Naive thymus-derived CD8-positive, alpha-beta T cell (primary cell): ENCODE measurements at regions not wholly inside any gene's neighbourhood (a gene's known extent, or its start where the extent isn't known, plus 50 kb on each side); places are given as distances from the start of the nearest gene placed in this dataset.
"Not testable (repeated sequence)": the region's sequence is repeated elsewhere in the genome, so short reads cannot be mapped to it uniquely, and the experiment has no call there.

Experiments used
- ATAC-seq, 2 donors: fragments of 150-1000 bp; cut with Tn5 transposase in 1 of 2; sonication (Bioruptor Pico), chemical (Tn5 transposase) in 1 of 2; 1 replicate in 1 of 2; 2 replicates in 1 of 2; pipeline ENCODE4 v1.10.0; 2021; ENCODE audit warnings: mild to moderate bottlenecking in 2 of 2, moderate library complexity in 2 of 2
- POLR2A ChIA-PET: fragments of 350-600 bp; sonication (Branson Sonifier 250); formaldehyde crosslinking; loops from one replicate; lab custom pipeline; 2021; ENCODE audit warnings: antibody characterized with exemption; lab: Charles Lee
- DNase-seq, 10 donors: peaks; one replicate each; pipeline versions ENCODE4 v3.0.0 to v3.0.0-alpha.2; 2020 to 2022
- H3K27ac Mint-ChIP-seq, 10 donors: one replicate each; pipeline ENCODE4 v1.8.0; 2020 to 2022; ENCODE audit warnings: mild to moderate bottlenecking in 10 of 10, mixed read lengths in 10 of 10, moderate library complexity in 4 of 10, inconsistent platforms in 1 of 10
- H3K27me3 Mint-ChIP-seq, 5 donors: one replicate each; pipeline ENCODE4 v1.8.0; 2021 to 2022; ENCODE audit warnings: mixed read lengths in 5 of 5
- H3K36me3 Mint-ChIP-seq, 3 donors: one replicate each; pipeline ENCODE4 v1.8.0; 2020 to 2022; ENCODE audit warnings: mixed read lengths in 3 of 3, mild to moderate bottlenecking in 2 of 3, inconsistent platforms in 1 of 3
- H3K4me1 Mint-ChIP-seq, 4 donors: one replicate each; pipeline ENCODE4 v1.8.0; 2021 to 2022; ENCODE audit warnings: mixed read lengths in 4 of 4
- H3K4me3 Mint-ChIP-seq, 10 donors: one replicate each; pipeline ENCODE4 v1.8.0; 2020 to 2022; ENCODE audit warnings: mild to moderate bottlenecking in 10 of 10, mixed read lengths in 10 of 10, moderate library complexity in 6 of 10, inconsistent platforms in 1 of 10
- H3K9me3 Mint-ChIP-seq, 9 donors: one replicate each; pipeline ENCODE4 v1.8.0; 2020 to 2022; ENCODE audit warnings: mixed read lengths in 9 of 9, mild to moderate bottlenecking in 3 of 9, inconsistent platforms in 1 of 9, moderate library complexity in 1 of 9

DNA sequence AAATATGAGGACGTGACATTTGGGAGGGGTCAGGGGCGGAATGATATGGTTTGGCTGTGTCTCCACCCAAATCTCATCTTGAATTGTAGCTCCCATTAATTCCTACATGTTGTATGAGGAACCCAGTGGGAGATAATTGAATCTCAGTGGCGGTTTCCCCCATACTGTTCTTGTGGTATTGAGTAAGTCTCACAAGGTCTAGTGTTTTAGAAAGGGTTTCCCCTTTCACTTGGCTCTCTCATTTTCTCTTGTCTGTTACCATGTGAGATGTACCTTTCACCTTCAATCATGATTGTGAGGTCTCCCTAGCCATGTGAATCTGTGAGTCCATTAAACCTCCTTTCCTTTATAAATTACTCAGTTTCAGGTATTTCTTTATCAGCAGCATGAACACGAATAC, 663.6 kb upstream of the CHRM3 start:
- POLR2A ChIA-PET, result no interaction called here
- ATAC-seq (no peak), DNase-seq (no peak)
- H3K36me3 Mint-ChIP-seq, result no peaks in the 10 kb centered on the region
- no peaks in the 10 kb centered on the region for H3K4me1 Mint-ChIP-seq
- H3K27me3 Mint-ChIP-seq, result no peaks in the 10 kb centered on the region
- H3K9me3 Mint-ChIP-seq, result peaks cover 2 to 46% (median 11%) of the 10 kb centered on the region in 9 donors
- no peak overlapping the region for H3K27ac Mint-ChIP-seq
- H3K4me3 Mint-ChIP-seq, result no peak overlapping the region

DNA sequence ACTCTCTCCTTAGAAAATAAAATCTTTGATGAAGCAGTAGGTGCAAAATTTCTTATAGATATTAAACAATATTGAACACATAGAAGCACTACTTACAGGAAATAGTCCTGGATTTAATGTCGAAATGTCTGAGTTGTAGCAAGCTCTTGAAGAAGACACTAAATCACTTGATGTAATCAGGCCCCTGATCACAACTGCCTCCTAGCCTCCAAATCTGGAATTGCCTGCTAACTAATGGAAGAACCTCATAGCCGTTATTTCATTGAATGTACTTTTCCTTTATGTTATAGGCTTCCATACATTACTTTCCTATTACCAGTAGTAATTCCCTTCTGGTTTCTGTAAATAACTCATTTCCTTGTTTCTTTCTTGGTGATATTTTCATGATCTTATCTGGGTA, 675.7 kb upstream of the CHRM3 start:
- no peaks in the 10 kb centered on the region for H3K36me3 Mint-ChIP-seq
- no peaks in the 10 kb centered on the region for H3K27me3 Mint-ChIP-seq
- H3K9me3 Mint-ChIP-seq, result peaks cover 0 to 9% (median 6%) of the 10 kb centered on the region in 9 donors
- H3K4me1 Mint-ChIP-seq, result no peaks in the 10 kb centered on the region
- no peak overlapping the region for H3K27ac Mint-ChIP-seq
- no peak overlapping the region for H3K4me3 Mint-ChIP-seq
- DNase-seq (no peak), ATAC-seq (no peak)
- POLR2A ChIA-PET, result no interaction called here

DNA sequence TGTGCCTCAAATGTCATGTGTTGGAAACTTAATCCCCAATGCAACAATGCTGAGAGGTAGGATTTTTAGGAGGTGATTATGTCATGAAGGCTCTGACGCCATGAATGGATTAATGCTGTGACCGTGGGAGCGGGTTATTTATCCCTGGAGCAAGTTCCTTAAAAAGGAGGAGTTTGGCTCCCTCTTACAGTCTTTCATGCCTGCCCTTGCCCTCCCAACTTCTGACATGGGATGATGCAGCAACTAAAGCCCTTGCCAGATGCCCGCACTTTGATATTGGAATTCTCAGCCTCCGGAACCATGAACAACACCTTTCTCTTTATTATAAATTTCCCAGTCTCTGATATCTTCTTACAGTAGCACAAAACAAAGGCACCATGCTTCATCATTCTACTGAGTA, 685.3 kb upstream of the CHRM3 start:
- Mint-ChIP-seq H3K27ac (no peak overlapping the region), H3K36me3 (no peaks in the 10 kb centered on the region), H3K9me3 (peaks cover 0 to 18% (median 9%) of the 10 kb centered on the region in 9 donors), H3K4me3 (no peak overlapping the region), H3K27me3 (no peaks in the 10 kb centered on the region), H3K4me1 (no peaks in the 10 kb centered on the region)
- no peak for ATAC-seq
- POLR2A ChIA-PET, result no interaction called here
- no peak for DNase-seq

DNA sequence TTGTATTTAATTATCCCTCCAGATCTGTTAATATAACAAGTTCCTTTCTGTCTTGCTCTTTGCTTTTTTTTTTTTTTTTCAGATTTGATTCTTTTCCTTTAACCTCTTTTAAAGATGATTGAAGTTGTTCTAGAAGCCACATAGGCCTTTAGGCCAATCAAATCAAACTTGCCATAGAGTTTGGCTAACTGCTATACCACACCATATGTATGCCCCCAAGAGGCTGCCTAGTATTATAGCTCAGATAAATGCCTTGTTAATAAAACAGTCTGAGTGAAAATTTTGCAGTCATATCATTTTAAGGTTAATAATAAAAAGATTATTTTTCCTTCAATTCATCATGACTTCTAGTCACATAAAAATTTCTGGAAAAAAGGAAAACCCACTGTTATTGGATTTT, 696.0 kb upstream of the CHRM3 start:
- ATAC-seq, result no peak
- no peak overlapping the region for H3K27ac Mint-ChIP-seq
- POLR2A ChIA-PET, result no interaction called here
- H3K4me1 Mint-ChIP-seq, result no peaks in the 10 kb centered on the region
- no peaks in the 10 kb centered on the region for H3K27me3 Mint-ChIP-seq
- no peak overlapping the region for H3K4me3 Mint-ChIP-seq
- no peaks in the 10 kb centered on the region for H3K36me3 Mint-ChIP-seq
- H3K9me3 Mint-ChIP-seq, result peaks cover under 1 to 35% (median 12%) of the 10 kb centered on the region in 9 donors
- DNase-seq, result no peak

DNA sequence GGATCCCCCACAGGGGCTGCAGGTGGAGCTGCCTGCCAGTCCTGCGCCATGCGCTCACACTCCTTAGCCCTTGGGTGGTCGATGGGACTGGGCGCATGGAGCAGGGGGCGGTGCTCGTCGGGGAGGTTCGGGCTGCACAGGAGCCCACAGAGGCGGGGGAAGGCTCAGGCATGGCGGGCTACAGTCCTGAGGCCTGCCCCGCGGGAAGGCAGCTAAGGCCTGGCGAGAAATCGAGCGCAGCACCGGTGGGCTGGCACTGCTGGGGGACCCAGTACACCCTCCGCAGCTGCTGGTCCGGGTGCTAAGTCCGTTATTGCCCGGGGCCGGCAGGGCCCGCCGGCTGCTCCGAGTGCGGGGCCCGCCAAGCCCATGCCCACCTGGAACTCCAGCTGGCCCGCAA, 701.8 kb upstream of the CHRM3 start:
- H3K27me3 Mint-ChIP-seq, DNase-seq, ATAC-seq, POLR2A ChIA-PET, H3K4me3 Mint-ChIP-seq, H3K36me3 Mint-ChIP-seq, H3K4me1 Mint-ChIP-seq, H3K27ac Mint-ChIP-seq: not testable (repeated sequence)
- H3K9me3 Mint-ChIP-seq, result peaks cover 2 to 48% (median 13%) of the 10 kb centered on the region in 9 donors

DNA sequence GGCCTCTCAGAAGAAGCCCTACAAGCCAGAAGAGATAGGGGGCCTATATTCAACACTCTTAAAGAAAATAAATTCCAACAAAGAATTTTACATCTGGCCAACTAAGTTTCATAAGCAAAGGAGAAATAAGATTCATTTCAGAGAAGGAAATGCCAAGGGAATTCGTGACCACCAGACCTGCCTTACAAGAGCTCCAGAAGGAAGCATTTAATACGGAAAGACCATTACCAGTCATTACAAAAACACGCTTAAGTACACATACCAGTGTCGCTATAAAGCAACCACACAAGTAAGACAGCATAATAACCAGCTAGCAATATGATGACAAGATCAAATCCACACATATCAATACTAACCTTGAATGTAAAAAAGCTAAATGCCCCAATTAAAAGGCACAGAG, 704.9 kb upstream of the CHRM3 start:
- DNase-seq, result no peak
- no peaks in the 10 kb centered on the region for H3K27me3 Mint-ChIP-seq
- H3K27ac Mint-ChIP-seq, result no peak overlapping the region
- POLR2A ChIA-PET, result no interaction called here
- no peaks in the 10 kb centered on the region for H3K4me1 Mint-ChIP-seq
- no peak overlapping the region for H3K4me3 Mint-ChIP-seq
- H3K36me3 Mint-ChIP-seq, result no peaks in the 10 kb centered on the region
- no peak for ATAC-seq
- H3K9me3 Mint-ChIP-seq, result peaks cover 2 to 44% (median 10%) of the 10 kb centered on the region in 9 donors

DNA sequence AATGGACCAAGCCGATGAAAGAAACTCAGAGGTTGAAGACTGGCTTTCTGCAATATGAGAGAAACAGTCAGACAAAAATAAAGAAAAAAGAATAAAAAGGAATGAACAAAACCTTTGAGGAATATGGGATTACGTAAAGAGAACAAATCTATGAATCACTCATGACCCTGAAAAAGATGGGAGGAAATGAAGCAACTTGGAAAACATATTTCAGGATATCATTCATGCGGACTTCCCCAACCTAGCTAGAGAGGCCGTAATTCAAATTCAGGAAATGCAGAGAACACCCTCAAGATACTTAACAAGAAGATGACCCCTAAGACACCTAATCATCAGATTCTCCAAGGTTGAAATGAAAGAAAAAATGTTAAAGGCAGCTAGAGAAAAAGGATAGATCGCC, 705.3 kb upstream of the CHRM3 start:
- H3K27ac Mint-ChIP-seq, result no peak overlapping the region
- DNase-seq (no peak), ATAC-seq (no peak)
- POLR2A ChIA-PET, result no interaction called here
- H3K36me3 Mint-ChIP-seq, result no peaks in the 10 kb centered on the region
- no peaks in the 10 kb centered on the region for H3K27me3 Mint-ChIP-seq
- peaks cover 2 to 44% (median 10%) of the 10 kb centered on the region in 9 donors for H3K9me3 Mint-ChIP-seq
- no peaks in the 10 kb centered on the region for H3K4me1 Mint-ChIP-seq
- H3K4me3 Mint-ChIP-seq, result no peak overlapping the region

DNA sequence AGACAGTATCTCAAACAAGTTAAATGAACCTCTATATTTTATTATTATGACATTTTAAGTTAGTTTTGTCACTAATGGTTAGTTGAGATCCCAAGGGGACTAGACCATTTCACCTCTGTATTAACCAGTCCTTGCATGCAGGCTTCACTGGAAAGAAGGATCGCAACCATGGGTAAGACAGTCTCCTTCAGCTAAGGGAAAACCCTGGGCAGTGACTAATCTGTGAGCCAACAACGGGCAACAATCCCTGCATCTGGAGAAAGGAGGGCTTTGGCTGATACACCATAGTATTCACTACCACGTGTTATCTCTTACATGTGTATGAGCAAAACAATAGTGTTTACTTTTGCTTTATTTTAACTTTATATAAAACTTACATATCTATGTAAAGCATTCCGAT, 708.8 kb upstream of the CHRM3 start:
- Mint-ChIP-seq H3K9me3 (peaks cover 0 to 26% (median 3%) of the 10 kb centered on the region in 9 donors), H3K27me3 (no peaks in the 10 kb centered on the region), H3K4me1 (no peaks in the 10 kb centered on the region), H3K4me3 (no peak overlapping the region), H3K27ac (no peak overlapping the region), H3K36me3 (no peaks in the 10 kb centered on the region)
- DNase-seq (no peak), ATAC-seq (no peak)
- POLR2A ChIA-PET, result no interaction called here

DNA sequence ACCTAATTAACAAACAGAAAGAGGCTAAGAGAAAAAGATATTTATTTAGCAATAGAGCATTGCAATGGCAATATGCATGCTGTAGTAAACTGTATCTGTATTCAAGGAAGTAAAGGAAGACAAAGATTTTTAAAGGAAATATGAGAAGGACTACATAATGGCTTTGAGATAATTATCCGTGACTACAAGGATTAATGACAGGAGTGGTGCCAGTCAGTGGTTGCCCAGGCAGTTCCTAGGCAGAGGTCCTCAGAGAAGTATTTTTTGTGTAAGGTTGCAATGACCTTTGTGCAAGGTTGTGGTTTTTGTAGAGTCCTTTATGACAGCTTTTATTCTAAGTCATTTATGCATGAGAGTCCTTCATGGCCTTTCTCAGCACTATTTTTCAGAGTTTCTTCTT, 711.1 kb upstream of the CHRM3 start:
- no peak for ATAC-seq
- no peaks in the 10 kb centered on the region for H3K4me1 Mint-ChIP-seq
- DNase-seq, result no peak
- H3K4me3 Mint-ChIP-seq, result no peak overlapping the region
- POLR2A ChIA-PET, result no interaction called here
- H3K27me3 Mint-ChIP-seq, result no peaks in the 10 kb centered on the region
- no peak overlapping the region for H3K27ac Mint-ChIP-seq
- no peaks in the 10 kb centered on the region for H3K36me3 Mint-ChIP-seq
- H3K9me3 Mint-ChIP-seq, result peaks cover 0 to 17% (median 0%) of the 10 kb centered on the region in 9 donors

DNA sequence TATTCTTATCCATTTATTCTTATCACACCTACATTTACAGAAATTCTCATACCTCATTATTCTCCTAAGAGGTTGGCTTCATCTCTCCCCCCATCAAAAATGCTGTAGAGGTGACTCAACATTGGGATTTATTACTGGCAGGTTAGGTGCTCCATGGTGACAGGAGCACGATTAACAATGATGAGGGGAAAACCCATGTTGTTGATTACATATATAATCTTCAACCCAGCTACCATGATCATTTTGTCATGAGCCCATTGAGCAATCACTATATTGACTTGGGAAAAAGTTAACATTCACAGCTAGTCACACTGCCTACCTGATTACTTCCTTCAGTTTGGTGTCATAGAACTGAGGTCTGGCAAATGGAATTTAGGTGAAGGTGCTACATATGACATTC, 712.1 kb upstream of the CHRM3 start:
- Mint-ChIP-seq H3K9me3 (peaks cover 0 to 17% (median 0%) of the 10 kb centered on the region in 9 donors), H3K27me3 (no peaks in the 10 kb centered on the region), H3K4me1 (no peaks in the 10 kb centered on the region), H3K27ac (no peak overlapping the region), H3K36me3 (no peaks in the 10 kb centered on the region), H3K4me3 (no peak overlapping the region)
- DNase-seq, result no peak
- ATAC-seq, result no peak
- POLR2A ChIA-PET, result no interaction called here

DNA sequence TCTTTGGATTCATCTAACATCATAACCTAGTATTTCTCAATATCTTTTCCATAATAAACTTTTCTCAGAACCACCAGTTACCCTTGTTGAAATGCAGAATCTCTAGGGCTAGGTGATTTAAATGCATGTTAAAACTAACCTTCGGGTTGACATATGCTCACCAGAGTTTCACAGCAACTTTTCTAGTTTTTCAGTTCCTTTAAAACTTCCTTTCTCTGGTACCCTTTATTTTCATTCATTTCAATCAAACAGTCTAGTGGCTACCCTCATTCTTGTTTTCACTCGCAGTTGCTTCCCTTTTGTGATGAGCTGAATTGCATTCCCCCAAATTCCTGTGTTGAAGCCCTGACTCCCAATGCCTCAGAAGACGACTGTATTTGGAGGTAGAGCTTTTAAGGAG, 712.8 kb upstream of the CHRM3 start:
- Mint-ChIP-seq H3K36me3 (no peaks in the 10 kb centered on the region), H3K27ac (no peak overlapping the region), H3K4me1 (no peaks in the 10 kb centered on the region), H3K4me3 (peak overlapping the region in 1 of 10 donors; percentile 35), H3K9me3 (peaks cover 0 to 17% (median 0%) of the 10 kb centered on the region in 9 donors), H3K27me3 (no peaks in the 10 kb centered on the region)
- ATAC-seq (no peak), DNase-seq (no peak)
- POLR2A ChIA-PET, result no interaction called here

DNA sequence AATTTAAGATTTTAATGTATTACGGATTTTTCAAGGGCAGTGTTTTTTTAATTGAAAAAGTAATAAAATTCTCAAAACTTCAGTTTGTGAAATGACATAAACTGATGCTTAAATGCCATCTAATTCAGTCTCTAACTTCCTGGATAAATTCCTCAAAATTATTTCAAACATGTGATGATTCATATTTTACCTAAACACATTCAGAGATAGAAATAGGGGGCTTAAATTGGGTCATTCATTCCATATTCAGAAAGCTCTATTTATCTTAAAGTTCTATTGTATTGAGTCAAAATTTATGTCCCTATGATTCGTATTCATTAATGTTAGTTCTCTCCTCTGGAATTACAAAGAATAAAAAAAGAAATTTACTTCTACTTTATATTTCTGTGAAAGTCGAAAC, 713.6 kb upstream of the CHRM3 start:
- Mint-ChIP-seq H3K36me3 (peaks cover 0 to 4% (median 0%) of the 10 kb centered on the region in 3 donors), H3K4me3 (no peak overlapping the region), H3K27ac (no peak overlapping the region), H3K9me3 (peaks cover 0 to 17% (median 2%) of the 10 kb centered on the region in 9 donors), H3K27me3 (no peaks in the 10 kb centered on the region), H3K4me1 (no peaks in the 10 kb centered on the region)
- no peak for DNase-seq
- POLR2A ChIA-PET, result no interaction called here
- ATAC-seq, result no peak

DNA sequence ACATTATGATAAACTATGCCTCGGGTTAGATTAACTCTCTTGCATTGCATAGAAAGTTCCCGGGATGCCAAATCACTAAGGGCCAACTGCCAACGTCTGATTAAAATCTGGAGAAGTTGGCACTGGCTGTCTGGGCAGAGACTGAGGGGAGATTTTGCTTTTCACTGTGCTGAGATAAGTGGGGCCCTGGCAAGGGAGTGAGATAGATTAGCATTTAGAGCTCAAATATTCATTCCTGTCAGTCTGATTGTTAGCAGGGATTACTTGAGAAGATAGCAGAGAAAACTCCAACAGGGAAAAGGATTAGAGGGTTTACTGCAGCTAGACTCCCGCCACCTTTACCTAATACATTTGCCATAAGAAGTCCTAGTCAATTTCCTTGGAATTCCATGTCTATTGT, 714.1 kb upstream of the CHRM3 start:
- Mint-ChIP-seq H3K36me3 (peaks cover 0 to 4% (median 0%) of the 10 kb centered on the region in 3 donors), H3K27ac (no peak overlapping the region), H3K27me3 (no peaks in the 10 kb centered on the region), H3K4me1 (no peaks in the 10 kb centered on the region), H3K9me3 (peaks cover 0 to 18% (median 2%) of the 10 kb centered on the region in 9 donors), H3K4me3 (no peak overlapping the region)
- ATAC-seq, result no peak
- POLR2A ChIA-PET, result no interaction called here
- no peak for DNase-seq

DNA sequence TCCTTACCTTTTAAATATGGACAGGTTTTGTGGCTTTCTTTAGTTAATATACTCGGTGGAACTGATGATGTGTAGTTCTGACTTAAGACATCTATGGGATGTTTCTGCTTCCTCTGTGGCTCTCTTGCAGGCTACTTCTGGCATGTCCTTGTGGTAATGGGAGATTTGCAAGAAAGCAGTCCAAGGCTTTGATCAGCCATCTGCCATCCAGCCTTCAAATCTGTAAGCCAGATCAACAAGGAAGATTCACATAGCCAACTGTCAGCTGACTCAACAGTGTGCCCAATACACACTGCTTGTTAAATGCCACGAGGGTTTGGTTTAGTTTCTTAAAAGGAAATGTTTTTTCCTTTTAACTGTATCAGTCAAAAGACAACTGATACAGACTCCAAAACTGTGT, 722.2 kb upstream of the CHRM3 start:
- H3K27ac Mint-ChIP-seq, result no peak overlapping the region
- H3K4me3 Mint-ChIP-seq, result no peak overlapping the region
- POLR2A ChIA-PET, result no interaction called here
- H3K27me3 Mint-ChIP-seq, result no peaks in the 10 kb centered on the region
- H3K4me1 Mint-ChIP-seq, result no peaks in the 10 kb centered on the region
- H3K36me3 Mint-ChIP-seq, result peaks cover 0 to 4% (median 0%) of the 10 kb centered on the region in 3 donors
- no peak for DNase-seq
- H3K9me3 Mint-ChIP-seq, result peaks cover 0 to 19% (median 5%) of the 10 kb centered on the region in 9 donors
- no peak for ATAC-seq
